Mesendoderm (in vitro differentiated cells): ENCODE measurements at regions not wholly inside any gene's neighbourhood (a gene's known extent, or its start where the extent isn't known, plus 50 kb on each side); places are given as distances from the start of the nearest gene placed in this dataset.

Experiments
- DNase-seq: peaks from one replicate; pipeline ENCODE4 v3.0.0; 2013
- H2AK5ac ChIP-seq: 2 replicates; pipeline ENCODE4 v1.6.1; 2013; ENCODE audit warnings: low read length, inconsistent platforms
- H2BK120ac ChIP-seq: 2 replicates; pipeline ENCODE4 v1.6.1; 2013; ENCODE audit warnings: low read depth, mild to moderate bottlenecking, low read length, moderate library complexity, mixed read lengths
- H2BK15ac ChIP-seq: replicated peaks from 2 replicates; pipeline ENCODE4 v1.6.1; 2013; ENCODE audit warnings: low read depth, mild to moderate bottlenecking, moderate library complexity
- H2BK5ac ChIP-seq: 2 replicates; pipeline ENCODE4 v1.6.1; 2013; ENCODE audit warnings: low read length, inconsistent platforms
- H3K18ac ChIP-seq: 2 replicates; pipeline ENCODE4 v1.6.1; 2013; ENCODE audit warnings: mild to moderate bottlenecking, low read length, mixed read lengths
- H3K23ac ChIP-seq: one replicate; pipeline ENCODE4 v1.6.1; 2013; ENCODE audit warnings: low read length
- H3K27ac ChIP-seq: 2 replicates; pipeline ENCODE4 v1.5.1; 2013; ENCODE audit warnings: low read depth, mild to moderate bottlenecking, inconsistent platforms, low read length, moderate library complexity
- H3K27me3 ChIP-seq: 2 replicates; pipeline ENCODE4 v1.6.1; 2013; ENCODE audit warnings: low read length, control low read depth, mild to moderate bottlenecking, inconsistent platforms; ENCODE audit not compliant: insufficient read depth, poor library complexity
- H3K36me3 ChIP-seq: 2 replicates; pipeline ENCODE4 v1.6.1; 2013; ENCODE audit warnings: low read length, inconsistent platforms; ENCODE audit not compliant: control insufficient read depth, insufficient read depth
- H3K4ac ChIP-seq: one replicate; pipeline ENCODE4 v1.6.1; 2013; ENCODE audit warnings: low read depth, mild to moderate bottlenecking, low read length, moderate library complexity
- H3K4me1 ChIP-seq: 2 replicates; pipeline ENCODE4 v1.6.1; 2013; ENCODE audit warnings: low read depth, low read length, inconsistent platforms; ENCODE audit not compliant: control insufficient read depth
- H3K4me2 ChIP-seq: 2 replicates; pipeline ENCODE4 v1.6.1; 2013; ENCODE audit warnings: low read length
- H3K4me3 ChIP-seq: 2 replicates; pipeline ENCODE4 v1.5.1; 2013; ENCODE audit warnings: mild to moderate bottlenecking, low read length
- H3K56ac ChIP-seq: one replicate; pipeline ENCODE4 v1.6.1; 2013; ENCODE audit warnings: low read length
- H3K79me1 ChIP-seq: 2 replicates; pipeline ENCODE4 v1.6.1; 2013; ENCODE audit warnings: low read length, inconsistent platforms
- H3K79me2 ChIP-seq: 2 replicates; pipeline ENCODE4 v1.6.1; 2013; ENCODE audit warnings: mild to moderate bottlenecking, low read length; ENCODE audit not compliant: control insufficient read depth, insufficient read depth
- H3K9ac ChIP-seq: 2 replicates; pipeline ENCODE4 v1.6.1; 2013; ENCODE audit warnings: low read length, inconsistent platforms
- H4K5ac ChIP-seq: one replicate; pipeline ENCODE4 v1.6.1; 2013; ENCODE audit warnings: low read length
- H4K8ac ChIP-seq: one replicate; pipeline ENCODE4 v1.6.1; 2013; ENCODE audit warnings: low read depth, mild to moderate bottlenecking, control low read depth, low read length, moderate library complexity
- WGBS: extraction: QIAGEN DNeasy Blood & Tissue Kit; methylation state at CpG from one replicate; pipeline ENCODE4 v1.1.7; 2013; ENCODE audit warnings: low lambda C conversion rate, missing lambda C conversion rate; ENCODE audit not compliant: insufficient coverage; ENCODE audit errors: extremely low coverage; 5-methylcytosine and 5-hydroxymethylcytosine counted together

- Histone ChIP-seq H3K4ac (no peak overlapping the region), H2AK5ac (no peak overlapping the region), H3K27me3 (no peaks in the 10 kb centered on the region), H2BK5ac (no peak overlapping the region), H3K27ac (no peak overlapping the region), H3K79me1 (no peaks in the 10 kb centered on the region), H3K56ac (no peak overlapping the region), H3K23ac (no peak overlapping the region), H4K8ac (no peak overlapping the region), H2BK120ac (no peak overlapping the region), H3K79me2 (no peaks in the 10 kb centered on the region), H2BK15ac (no peak overlapping the region), H3K4me2 (no peak overlapping the region), H3K4me1 (no peaks in the 10 kb centered on the region), H3K4me3 (no peak overlapping the region), H4K5ac (no peak overlapping the region), H3K36me3 (no peaks in the 10 kb centered on the region), H3K18ac (no peak overlapping the region), H3K9ac (no peak overlapping the region)
- DNase-seq: no peak
Measured at GRCh38 chr5:152303841-152304240, 101.2 kb downstream of the NMUR2 start.

- Histone ChIP-seq H3K36me3 (no peaks in the 10 kb centered on the region), H2BK15ac (no peak overlapping the region), H3K79me2 (no peaks in the 10 kb centered on the region), H2AK5ac (no peak overlapping the region), H3K27me3 (no peaks in the 10 kb centered on the region), H4K5ac (no peak overlapping the region), H2BK5ac (no peak overlapping the region), H2BK120ac (no peak overlapping the region), H3K9ac (no peak overlapping the region), H3K4me2 (no peak overlapping the region), H3K27ac (no peak overlapping the region), H3K56ac (no peak overlapping the region), H4K8ac (no peak overlapping the region), H3K79me1 (no peaks in the 10 kb centered on the region), H3K18ac (no peak overlapping the region), H3K4me3 (no peak overlapping the region), H3K23ac (no peak overlapping the region), H3K4ac (no peak overlapping the region), H3K4me1 (no peaks in the 10 kb centered on the region)
- no peak for DNase-seq
Measured at GRCh38 chr5:152297866-152298265, 107.2 kb downstream of the NMUR2 start.

DNA sequence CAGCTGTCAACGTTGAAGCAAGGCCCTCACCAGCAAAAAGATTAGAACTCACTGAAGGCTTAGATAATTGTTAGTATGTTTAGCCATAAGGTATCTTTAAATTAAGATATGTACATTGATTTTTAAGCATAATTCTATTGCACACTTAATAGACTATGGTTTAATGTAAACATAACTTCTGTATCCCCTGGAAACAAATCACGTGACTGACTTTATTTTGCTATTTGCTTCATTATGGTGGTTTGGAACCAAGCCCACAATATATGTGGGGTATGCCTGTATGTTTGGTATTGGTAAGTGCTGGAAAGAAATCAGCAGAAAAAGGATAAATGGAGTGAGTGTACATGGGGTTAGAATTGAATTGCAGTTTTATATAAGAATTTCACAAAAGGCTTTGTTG, 111.9 kb downstream of the NMUR2 start:
- DNase-seq: no peak
- Histone ChIP-seq H3K4me1 (no peaks in the 10 kb centered on the region), H4K8ac (no peak overlapping the region), H3K27ac (no peak overlapping the region), H2BK5ac (no peak overlapping the region), H2BK120ac (no peak overlapping the region), H3K9ac (no peak overlapping the region), H3K4me2 (no peak overlapping the region), H3K4ac (no peak overlapping the region), H3K79me1 (no peaks in the 10 kb centered on the region), H4K5ac (no peak overlapping the region), H3K36me3 (no peaks in the 10 kb centered on the region), H2AK5ac (no peak overlapping the region), H3K23ac (no peak overlapping the region), H3K56ac (no peak overlapping the region), H3K27me3 (no peaks in the 10 kb centered on the region), H3K18ac (no peak overlapping the region), H2BK15ac (no peak overlapping the region), H3K4me3 (no peak overlapping the region), H3K79me2 (no peaks in the 10 kb centered on the region)
- WGBS: no CpG with 5 or more reads among the region's 2 CpGs

- Histone ChIP-seq H3K56ac (no peak overlapping the region), H3K79me2 (no peaks in the 10 kb centered on the region), H3K4me3 (no peak overlapping the region), H2BK5ac (no peak overlapping the region), H3K18ac (no peak overlapping the region), H3K79me1 (no peaks in the 10 kb centered on the region), H4K5ac (no peak overlapping the region), H3K27me3 (no peaks in the 10 kb centered on the region), H3K36me3 (no peaks in the 10 kb centered on the region), H3K4me1 (no peaks in the 10 kb centered on the region), H2AK5ac (no peak overlapping the region), H3K9ac (no peak overlapping the region), H2BK15ac (no peak overlapping the region), H2BK120ac (no peak overlapping the region), H4K8ac (no peak overlapping the region), H3K23ac (no peak overlapping the region), H3K4me2 (no peak overlapping the region), H3K27ac (no peak overlapping the region), H3K4ac (no peak overlapping the region)
- no peak for DNase-seq
- WGBS: no CpG with 5 or more reads among the region's 5 CpGs
Measured at GRCh38 chr5:152290181-152290580, 114.9 kb downstream of the NMUR2 start.

DNA sequence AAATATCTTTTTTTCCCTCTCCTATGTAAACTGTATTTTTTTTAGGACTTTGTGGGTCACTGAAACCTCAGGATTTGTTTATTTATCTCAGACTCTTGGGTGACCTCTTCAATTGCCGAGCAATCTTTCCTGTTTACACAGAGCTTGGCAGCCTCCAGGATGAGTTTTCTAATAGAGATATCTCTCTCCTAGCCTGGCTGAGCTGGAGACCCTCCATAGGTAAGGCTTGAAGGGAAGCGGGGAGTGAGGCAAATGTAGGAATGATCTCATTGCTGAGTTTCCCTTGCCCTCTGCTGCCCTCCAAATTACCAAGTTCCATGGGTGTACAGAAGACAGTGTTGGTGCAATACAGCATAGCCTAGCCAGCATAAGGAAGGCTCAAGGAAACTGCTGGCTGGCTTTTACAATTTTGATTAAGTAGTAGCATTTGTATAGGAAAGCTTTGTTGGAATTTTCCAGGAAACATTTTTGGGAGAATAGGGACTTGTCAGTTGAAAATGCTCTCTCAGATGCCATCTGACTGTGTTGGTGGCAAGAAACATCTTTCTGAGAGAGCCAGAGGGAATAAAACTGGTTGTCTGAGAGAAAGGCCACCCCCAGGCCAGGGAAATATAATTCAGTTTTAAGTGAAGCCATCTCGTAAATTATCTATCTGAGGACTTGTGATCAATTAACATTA, 116.0 kb downstream of the NMUR2 start:
- WGBS: no CpG with 5 or more reads among the region's 3 CpGs
- H3K4me1 ChIP-seq: no peaks in the 10 kb centered on the region

DNA sequence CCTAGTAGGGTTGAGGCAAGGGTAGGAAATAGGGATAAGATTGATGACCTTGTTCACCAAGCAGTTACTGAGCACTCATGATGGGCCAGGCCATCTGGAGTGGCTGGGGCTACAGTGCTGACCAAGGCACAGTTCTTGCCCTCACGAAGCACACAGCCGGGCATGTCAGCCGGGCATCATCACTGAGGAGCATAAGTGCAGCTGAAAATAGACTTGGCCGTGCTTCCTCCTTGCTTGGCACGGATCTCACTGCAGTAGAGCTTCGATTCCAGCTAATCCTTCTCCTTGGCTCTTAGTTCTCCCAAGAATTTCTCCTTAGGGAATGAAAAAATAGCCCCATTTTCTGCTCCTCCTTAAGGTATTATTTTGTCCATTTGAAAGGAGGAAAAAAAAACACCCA, 116.6 kb downstream of the NMUR2 start:
- Histone ChIP-seq H3K36me3 (no peaks in the 10 kb centered on the region), H3K4me2 (no peak overlapping the region), H3K18ac (no peak overlapping the region), H3K79me1 (no peaks in the 10 kb centered on the region), H2BK5ac (no peak overlapping the region), H3K23ac (no peak overlapping the region), H2BK120ac (no peak overlapping the region), H3K56ac (no peak overlapping the region), H3K4me3 (no peak overlapping the region), H3K4ac (no peak overlapping the region), H3K27ac (no peak overlapping the region), H4K8ac (no peak overlapping the region), H2BK15ac (no peak overlapping the region), H4K5ac (no peak overlapping the region), H3K9ac (no peak overlapping the region), H2AK5ac (no peak overlapping the region), H3K27me3 (no peaks in the 10 kb centered on the region), H3K79me2 (no peaks in the 10 kb centered on the region), H3K4me1 (no peaks in the 10 kb centered on the region)
- DNase-seq: no peak
- WGBS: no CpG with 5 or more reads among the region's 6 CpGs

More for the DNA sequence above, 116.0 kb downstream of the NMUR2 start:
- Histone ChIP-seq H2AK5ac (no peak overlapping the region), H2BK5ac (no peak overlapping the region), H3K79me1 (no peaks in the 10 kb centered on the region), H3K18ac (no peak overlapping the region), H3K4me2 (no peak overlapping the region), H4K8ac (no peak overlapping the region), H3K9ac (no peak overlapping the region), H3K23ac (no peak overlapping the region), H3K4me3 (no peak overlapping the region), H3K56ac (no peak overlapping the region), H2BK120ac (no peak overlapping the region), H3K79me2 (no peaks in the 10 kb centered on the region), H3K27ac (no peak overlapping the region), H3K4ac (no peak overlapping the region), H4K5ac (no peak overlapping the region), H2BK15ac (no peak overlapping the region), H3K36me3 (no peaks in the 10 kb centered on the region), H3K27me3 (no peaks in the 10 kb centered on the region)
- no peak for DNase-seq
